ENCODE measurements at regions not wholly inside any gene's neighbourhood (a gene's known extent, or its start where the extent isn't known, plus 50 kb on each side); places are given as distances from the start of the nearest gene placed in this dataset.
"Not testable (repeated sequence)": the region's sequence is repeated elsewhere in the genome, so short reads cannot be mapped to it uniquely, and the experiment has no call there.

DNA sequence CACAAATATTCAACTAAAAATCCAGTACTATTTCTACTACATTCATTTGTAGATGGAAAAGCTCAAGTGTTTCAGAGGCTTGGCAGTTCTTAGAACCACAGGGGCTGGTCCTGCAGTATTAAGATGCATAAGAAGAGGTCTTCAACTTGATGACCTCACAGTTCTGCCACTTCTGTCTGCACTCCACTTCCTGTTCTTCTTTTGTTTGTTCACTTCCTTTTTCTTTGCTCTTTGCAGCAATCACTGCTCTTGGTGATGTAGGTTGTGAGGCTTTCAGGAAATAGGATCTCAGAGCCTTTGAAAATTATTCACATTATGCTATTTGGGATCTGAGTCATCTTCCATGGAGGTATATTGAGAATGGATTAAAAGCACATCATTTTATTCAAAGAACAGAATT lies 602.0 kb upstream of the CPEB2 start:
- intact Hi-C loops (cut with DNase I) = no loop called here

DNA sequence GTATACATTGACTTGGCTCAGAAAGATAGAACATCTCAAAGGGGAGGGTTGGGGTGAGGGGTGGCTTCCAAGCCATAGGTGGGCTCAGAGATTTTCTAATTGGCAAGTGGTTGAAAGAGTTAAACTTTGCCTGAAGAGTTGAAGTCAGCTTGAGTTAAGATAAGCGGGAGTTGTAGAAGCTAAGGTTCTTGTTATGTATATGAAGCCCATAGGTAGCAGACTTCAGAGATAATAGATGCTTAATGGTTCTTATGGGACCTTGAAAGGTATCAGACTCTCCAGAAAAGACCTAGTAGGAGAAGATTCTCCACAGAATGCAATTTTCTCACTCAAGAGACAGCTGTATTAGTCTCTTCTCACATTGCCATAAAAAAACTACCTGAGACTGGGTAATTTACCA lies 599.1 kb upstream of the CPEB2 start:
- TF ChIP-seq, protein P1, sequence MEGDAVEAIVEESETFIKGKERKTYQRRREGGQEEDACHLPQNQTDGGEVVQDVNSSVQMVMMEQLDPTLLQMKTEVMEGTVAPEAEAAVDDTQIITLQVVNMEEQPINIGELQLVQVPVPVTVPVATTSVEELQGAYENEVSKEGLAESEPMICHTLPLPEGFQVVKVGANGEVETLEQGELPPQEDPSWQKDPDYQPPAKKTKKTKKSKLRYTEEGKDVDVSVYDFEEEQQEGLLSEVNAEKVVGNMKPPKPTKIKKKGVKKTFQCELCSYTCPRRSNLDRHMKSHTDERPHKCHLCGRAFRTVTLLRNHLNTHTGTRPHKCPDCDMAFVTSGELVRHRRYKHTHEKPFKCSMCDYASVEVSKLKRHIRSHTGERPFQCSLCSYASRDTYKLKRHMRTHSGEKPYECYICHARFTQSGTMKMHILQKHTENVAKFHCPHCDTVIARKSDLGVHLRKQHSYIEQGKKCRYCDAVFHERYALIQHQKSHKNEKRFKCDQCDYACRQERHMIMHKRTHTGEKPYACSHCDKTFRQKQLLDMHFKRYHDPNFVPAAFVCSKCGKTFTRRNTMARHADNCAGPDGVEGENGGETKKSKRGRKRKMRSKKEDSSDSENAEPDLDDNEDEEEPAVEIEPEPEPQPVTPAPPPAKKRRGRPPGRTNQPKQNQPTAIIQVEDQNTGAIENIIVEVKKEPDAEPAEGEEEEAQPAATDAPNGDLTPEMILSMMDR (IDR thresholded peaks at IDR 0.05) = no peak
- intact Hi-C loops (cut with DNase I) = no loop called here
- H3K9me3 ChIP-seq = no peaks in the 10 kb centered on the region
- no peak for DNase-seq
- no peak for ATAC-seq
- no peaks in the 10 kb centered on the region for H3K27me3 ChIP-seq (ENCODE audit: low read depth)
- no peaks in the 10 kb centered on the region for H3K36me3 ChIP-seq
- H3K27ac ChIP-seq = no peak overlapping the region
- H3K4me3 ChIP-seq = no peak overlapping the region
- H3K4me1 ChIP-seq = no peaks in the 10 kb centered on the region

More for the DNA sequence above, 602.0 kb upstream of the CPEB2 start:
- no peaks in the 10 kb centered on the region for H3K9me3 ChIP-seq
- H3K4me3 ChIP-seq = no peak overlapping the region
- ATAC-seq (peak in 1 of 2 donors; percentile 30), DNase-seq (no peak)
- TF ChIP-seq, protein P1 (IDR thresholded peaks at IDR 0.05) = no peak
- H3K4me1 ChIP-seq = no peaks in the 10 kb centered on the region
- H3K36me3 ChIP-seq = no peaks in the 10 kb centered on the region
- H3K27me3 ChIP-seq (ENCODE audit: low read depth) = no peaks in the 10 kb centered on the region
- no peak overlapping the region for H3K27ac ChIP-seq

DNA sequence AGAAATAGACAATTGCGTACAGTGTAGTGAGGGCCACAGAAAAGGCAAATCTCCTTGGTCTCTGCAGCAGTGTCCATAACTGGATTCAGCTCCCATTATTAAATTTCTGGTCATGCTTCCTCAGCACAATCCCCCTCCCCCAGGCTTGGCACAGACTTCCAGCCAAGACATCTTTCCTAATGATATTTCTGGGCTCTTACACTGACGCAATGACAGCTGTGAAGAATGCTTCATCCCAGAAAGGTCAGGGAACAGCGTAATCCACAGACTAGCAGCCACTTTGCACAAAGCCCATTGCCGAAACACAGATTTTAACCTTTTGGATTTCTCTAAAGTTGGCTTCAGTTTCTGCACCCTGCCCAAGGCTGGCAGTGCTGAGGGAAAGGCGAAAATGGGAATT lies 597.6 kb upstream of the CPEB2 start:
- Histone ChIP-seq H3K4me3 (no peak overlapping the region), H3K9me3 (no peaks in the 10 kb centered on the region), H3K36me3 (no peaks in the 10 kb centered on the region), H3K27ac (no peak overlapping the region), H3K27me3 (ENCODE audit: low read depth) (no peaks in the 10 kb centered on the region), H3K4me1 (no peaks in the 10 kb centered on the region)
- intact Hi-C loops (cut with DNase I) = no loop called here
- DNase-seq = no peak
- TF ChIP-seq, protein P1 (IDR thresholded peaks at IDR 0.05) = no peak
- no peak for ATAC-seq

DNA sequence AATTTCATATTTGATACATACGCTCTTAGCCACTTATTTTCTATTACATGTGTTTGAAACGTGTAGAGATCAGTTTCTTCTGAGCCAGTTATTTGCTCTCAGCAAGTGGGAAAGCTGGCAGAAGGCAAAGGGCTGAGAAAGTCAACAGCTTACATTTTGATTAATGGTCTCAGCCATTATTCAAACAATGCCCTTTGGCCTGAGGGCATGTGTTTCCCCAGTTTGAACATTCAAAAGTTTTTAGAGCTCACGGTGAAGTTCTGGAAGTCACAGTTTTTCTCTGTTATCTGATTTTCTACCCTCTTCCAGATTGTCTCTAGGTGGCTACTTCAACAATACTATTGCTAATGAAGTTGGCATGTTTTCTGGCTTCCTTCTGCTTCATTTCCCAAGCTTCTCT lies 591.8 kb upstream of the CPEB2 start:
- no peak for DNase-seq
- Histone ChIP-seq H3K27ac (no peak overlapping the region), H3K27me3 (ENCODE audit: low read depth) (no peaks in the 10 kb centered on the region), H3K4me3 (no peak overlapping the region), H3K4me1 (no peaks in the 10 kb centered on the region), H3K36me3 (no peaks in the 10 kb centered on the region), H3K9me3 (no peaks in the 10 kb centered on the region)
- no peak for ATAC-seq
- TF ChIP-seq, protein P1 (IDR thresholded peaks at IDR 0.05) = no peak
- intact Hi-C loops (cut with DNase I) = no loop called here

DNA sequence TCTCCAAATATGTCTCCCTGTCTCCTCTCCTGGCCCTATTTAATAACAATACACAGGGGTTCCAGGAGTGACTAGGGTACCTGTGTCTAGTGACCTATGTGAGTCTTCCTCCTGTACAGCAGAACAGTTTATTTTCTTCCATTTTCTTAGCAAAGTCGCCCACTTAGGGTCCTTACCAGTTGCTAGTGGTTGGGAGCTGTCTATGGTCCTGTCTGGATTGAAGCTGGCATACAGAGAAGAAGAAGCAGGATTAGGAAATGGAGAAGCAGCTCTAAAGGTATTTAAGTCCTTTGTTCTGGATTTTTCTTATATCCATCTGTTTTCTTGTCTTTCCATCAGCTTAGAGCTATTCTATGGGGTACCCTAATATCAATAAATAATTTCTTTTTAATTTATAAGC lies 587.1 kb upstream of the CPEB2 start:
- intact Hi-C loops (cut with DNase I) = no loop called here
- ATAC-seq (no peak), DNase-seq (no peak)
- H3K36me3 ChIP-seq = no peaks in the 10 kb centered on the region
- TF ChIP-seq, protein P1 (IDR thresholded peaks at IDR 0.05) = no peak
- no peaks in the 10 kb centered on the region for H3K27me3 ChIP-seq (ENCODE audit: low read depth)
- no peaks in the 10 kb centered on the region for H3K9me3 ChIP-seq
- no peak overlapping the region for H3K27ac ChIP-seq
- no peak overlapping the region for H3K4me3 ChIP-seq
- H3K4me1 ChIP-seq = no peaks in the 10 kb centered on the region

DNA sequence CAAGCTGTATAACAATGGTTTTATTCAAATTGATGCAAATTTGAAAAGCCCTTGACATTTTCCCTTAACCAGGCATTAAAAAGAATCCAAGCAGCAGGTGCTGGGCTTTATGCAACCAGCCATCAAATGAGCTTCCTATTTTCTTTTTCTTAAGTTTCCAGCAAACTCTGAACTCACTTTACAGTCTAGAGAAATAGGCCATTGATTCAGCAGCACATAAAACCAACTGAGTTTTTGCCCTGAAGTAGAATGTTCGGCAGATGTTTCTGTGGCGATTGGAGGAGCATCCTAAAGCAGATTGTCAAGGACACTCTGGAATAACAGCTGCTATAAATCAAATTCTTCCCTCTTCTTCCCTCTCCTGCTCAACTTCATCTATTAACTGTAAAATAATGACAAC lies 582.8 kb upstream of the CPEB2 start:
- no peak overlapping the region for H3K4me3 ChIP-seq
- no peak overlapping the region for H3K27ac ChIP-seq
- no peaks in the 10 kb centered on the region for H3K9me3 ChIP-seq
- intact Hi-C loops (cut with DNase I) = no loop called here
- no peaks in the 10 kb centered on the region for H3K4me1 ChIP-seq
- TF ChIP-seq, protein P1 (IDR thresholded peaks at IDR 0.05) = no peak
- ATAC-seq (no peak), DNase-seq (no peak)
- H3K36me3 ChIP-seq = no peaks in the 10 kb centered on the region
- H3K27me3 ChIP-seq (ENCODE audit: low read depth) = no peaks in the 10 kb centered on the region

DNA sequence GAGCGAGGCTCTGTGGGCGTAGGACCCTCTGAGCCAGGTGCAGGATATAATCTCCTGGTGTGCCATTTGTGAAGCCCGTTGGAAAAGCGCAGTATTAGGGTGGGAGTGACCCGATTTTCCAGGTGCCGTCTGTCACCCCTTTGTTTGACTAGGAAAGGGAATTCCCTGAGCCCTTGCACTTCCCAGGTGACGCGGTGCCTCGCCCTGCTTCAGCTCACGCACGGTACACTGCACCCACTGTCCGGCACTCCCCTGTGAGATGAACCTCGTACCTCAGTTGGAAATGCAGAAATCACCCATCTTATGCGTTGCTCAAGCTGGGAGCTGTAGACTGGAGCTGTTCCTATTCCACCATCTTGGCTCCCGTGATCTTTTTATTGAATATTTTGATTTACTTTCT lies 576.0 kb upstream of the CPEB2 start:
- intact Hi-C loops (cut with DNase I); H3K27me3 ChIP-seq (ENCODE audit: low read depth); H3K4me1 ChIP-seq; H3K4me3 ChIP-seq; H3K27ac ChIP-seq; DNase-seq; H3K36me3 ChIP-seq; ATAC-seq; H3K9me3 ChIP-seq: not testable (repeated sequence)

Measured in lower lobe of right lung (tissue), 2 donors.